ENCODE measurements at regions not wholly inside any gene's neighbourhood (a gene's known extent, or its start where the extent isn't known, plus 50 kb on each side); places are given as distances from the start of the nearest gene placed in this dataset.

DNA sequence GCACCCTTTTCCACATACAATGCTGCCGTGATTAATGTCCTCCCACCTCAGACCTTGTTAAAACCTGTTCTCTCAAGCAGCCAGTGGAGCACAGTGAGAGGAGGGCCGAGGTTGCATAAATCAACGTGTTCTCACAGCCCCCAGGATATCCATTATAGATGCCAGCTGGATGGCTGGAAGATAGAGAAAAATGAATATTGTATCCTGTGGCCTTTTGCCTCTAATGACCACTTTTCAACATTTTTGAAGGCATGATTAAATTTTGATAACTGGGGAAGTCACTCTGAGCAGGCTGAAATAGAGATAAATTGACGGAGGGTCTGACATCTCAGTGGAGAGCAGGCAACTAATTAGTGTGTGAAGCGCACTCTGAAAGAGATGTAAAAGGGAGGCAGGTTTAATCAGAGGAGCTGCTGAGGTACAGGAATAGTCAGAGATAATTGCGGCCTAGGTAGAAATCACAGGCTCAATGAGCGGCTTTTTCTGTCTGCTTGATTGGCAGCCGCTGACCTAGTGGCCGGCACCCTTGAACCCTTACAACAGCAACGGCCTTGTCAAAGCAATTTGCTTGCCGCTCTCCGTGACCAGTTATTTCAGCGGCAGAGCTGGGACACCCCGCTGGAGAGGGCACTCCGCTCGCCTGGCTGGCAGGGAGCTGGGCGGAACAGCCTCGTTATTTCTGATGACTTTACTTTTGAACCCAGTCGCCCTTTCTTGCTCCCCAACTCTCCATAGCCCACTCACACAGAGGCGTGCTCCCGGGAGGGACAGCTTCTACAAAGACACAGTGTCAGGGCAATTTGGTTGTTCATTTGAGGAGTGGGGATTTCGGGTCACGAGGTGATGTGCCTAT lies 560.7 kb downstream of the PSAT1 start:
- no peak for DNase-seq (ENCODE audit: low read depth in 1 of 2, low spot score in 1 of 2)

GRCh38 chr9:78858266-78858665 lies 561.3 kb downstream of the PSAT1 start:
- DNase-seq (ENCODE audit: low read depth in 1 of 2, low spot score in 1 of 2), result no peak

DNA sequence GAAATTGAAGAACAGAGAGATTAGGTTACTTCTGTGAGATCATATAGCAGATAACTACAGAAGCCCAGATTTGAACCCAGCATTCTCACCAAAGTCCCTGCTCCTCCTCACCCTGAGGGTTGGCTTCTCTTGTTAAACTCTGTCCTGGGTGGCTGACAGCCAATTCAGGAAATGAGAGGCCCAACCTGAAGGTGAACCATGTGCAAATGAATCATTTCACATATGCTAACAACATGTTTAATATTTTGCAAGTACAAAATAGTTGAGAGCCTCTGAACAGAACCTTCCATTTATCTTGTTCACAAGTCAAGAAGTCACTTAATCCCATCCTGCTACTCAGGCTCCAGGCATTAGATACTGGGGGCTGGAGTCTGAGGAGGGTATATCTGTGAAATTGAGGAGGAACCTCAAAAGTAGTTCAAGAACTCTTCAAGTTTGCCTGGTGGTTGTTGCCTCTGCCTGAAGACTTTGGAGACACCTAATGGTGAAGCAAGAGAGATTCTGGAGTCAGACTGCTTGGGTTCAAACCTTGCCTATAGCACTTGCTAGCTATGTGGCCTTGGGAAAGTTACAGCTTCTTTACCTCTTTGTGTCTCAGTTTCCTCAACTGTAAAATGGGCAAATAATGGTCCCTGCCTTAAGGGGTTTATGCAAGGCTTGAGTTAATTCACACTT lies 564.0 kb downstream of the PSAT1 start:
- DNase-seq (ENCODE audit: low read depth in 1 of 2, low spot score in 1 of 2), result no peak

DNA sequence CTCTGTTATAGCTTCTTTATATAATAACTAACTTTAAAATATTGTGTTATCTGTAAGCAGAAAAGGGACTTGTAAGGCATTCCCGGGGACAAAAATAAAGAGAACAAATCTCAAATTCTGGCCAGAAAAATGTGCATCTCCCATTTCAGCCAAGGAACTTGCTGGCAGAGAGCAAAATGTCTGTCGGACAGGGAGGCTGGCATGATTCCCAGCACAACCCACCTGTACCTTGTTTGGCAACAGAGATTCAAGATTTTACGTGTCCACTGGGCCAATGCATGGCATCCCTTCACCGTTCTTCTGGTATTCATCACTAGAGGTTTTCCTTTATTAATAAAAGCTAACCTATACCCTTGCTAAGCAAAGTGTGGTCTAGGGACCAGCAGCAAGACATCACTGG lies 566.6 kb downstream of the PSAT1 start:
- DNase-seq (ENCODE audit: low read depth in 1 of 2, low spot score in 1 of 2), result no peak

DNA sequence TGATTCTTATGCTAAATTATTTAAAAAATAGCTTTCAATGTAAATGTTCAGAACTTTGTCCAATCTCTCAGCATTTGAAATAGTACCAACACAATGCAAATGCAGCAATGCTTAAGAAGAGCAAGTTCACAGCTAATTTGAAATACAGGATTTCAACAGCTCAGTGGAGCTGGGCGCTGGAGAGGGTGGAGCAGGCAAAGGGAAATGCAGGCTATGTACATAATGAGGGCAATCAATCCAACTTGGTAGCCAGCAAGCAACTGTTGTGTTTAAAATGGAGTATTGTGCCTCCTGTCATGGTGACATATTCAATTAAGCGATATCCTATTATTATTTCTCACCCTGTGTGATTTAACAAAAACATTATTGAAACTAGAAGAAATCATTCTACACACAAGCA lies 568.8 kb downstream of the PSAT1 start:
- DNase-seq (ENCODE audit: low read depth in 1 of 2, low spot score in 1 of 2), result no peak

DNA sequence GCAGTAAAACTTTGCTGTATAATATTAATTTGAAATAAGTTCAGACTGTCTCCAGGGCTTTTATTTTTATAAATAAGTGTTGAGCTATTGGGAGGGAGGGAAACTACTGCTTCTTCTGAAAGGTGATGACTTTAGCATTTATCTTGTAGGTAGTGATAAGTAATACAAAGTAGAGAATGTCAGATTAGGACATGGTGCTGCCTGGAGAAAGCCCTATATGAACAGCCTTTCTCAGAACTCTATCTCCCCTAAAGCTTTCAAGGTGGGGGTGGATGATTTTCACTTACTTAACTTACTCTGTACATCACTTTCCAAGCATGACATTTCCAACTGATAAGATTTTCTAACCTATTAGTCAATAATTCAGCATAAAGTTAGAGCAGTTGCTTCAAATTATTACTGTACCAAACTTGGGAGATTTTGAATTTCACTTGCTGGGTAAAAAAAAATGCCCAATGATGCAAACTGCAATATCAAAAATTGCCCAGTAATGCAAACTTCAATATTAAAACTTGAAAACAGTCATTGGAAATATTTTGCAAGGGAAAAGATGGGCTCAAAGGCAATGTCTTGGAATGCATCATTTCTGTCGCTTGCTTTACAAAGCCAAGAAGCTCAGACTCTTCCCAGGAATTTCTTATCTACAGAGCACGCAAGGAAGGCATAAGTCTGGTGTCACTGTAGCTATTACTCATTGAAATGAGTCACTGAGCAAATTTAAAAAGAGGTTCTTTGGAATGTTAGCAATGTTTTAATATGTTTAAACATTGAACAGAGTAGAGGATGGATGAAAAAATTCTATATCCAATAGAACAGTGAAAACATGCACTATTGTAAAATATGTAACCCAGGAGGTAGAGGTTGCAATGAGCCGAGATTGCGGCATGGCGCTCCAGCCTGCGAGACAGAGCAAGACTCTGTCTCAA lies 569.5 kb downstream of the PSAT1 start:
- no peak for DNase-seq (ENCODE audit: low read depth in 1 of 2, low spot score in 1 of 2)

- no peak for DNase-seq (ENCODE audit: low read depth in 1 of 2, low spot score in 1 of 2)
These were observed 574.1 kb downstream of the PSAT1 start for GRCh38 chr9:78871086-78871451.

DNA sequence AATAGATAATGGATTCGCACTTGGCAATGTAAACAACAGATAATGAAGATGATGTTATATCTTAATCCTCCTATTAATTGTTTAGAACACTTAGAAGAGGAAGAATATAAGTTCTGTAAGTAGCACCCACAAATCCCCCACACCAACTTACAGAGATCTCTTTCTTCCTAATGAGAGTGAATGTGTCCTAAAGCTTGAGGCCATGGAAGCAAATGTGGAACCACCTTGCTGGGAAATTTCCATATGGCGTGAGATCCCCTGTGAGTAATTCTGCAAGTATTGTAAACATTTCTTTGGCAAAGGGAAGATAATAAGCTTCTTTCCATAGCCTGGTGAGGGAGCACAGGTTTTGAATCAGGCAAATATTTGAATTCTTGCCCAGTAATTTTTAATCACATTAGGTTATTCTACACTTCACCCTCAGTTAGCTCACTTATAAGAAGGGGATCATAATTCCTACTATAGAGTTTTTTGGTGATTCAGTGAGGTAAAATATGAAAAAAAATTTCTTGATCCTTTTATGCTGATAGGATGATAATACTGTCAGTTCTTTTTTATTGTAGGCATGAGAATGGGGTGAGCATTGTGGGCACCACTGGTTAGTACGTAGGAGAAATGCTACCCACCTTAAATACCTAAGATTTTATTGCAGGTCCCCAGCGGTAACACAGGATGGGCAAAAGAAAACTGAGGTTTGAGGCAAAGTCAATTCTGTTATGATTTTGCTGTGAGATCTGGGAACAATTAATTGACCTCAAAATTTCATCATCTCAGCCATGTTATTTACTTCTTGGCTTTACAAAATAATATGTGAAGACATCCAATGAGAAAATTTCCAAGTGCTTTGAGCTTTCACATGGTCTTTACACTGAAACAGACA lies 574.8 kb downstream of the PSAT1 start:
- DNase-seq (ENCODE audit: low read depth in 1 of 2, low spot score in 1 of 2), result no peak

- no peak for DNase-seq (ENCODE audit: low read depth in 1 of 2, low spot score in 1 of 2)
These were observed 577.1 kb downstream of the PSAT1 start for GRCh38 chr9:78874061-78874460.

GRCh38 chr9:78879324-78880100 lies 582.6 kb downstream of the PSAT1 start:
- no peak for DNase-seq (ENCODE audit: low read depth in 1 of 2, low spot score in 1 of 2)

DNA sequence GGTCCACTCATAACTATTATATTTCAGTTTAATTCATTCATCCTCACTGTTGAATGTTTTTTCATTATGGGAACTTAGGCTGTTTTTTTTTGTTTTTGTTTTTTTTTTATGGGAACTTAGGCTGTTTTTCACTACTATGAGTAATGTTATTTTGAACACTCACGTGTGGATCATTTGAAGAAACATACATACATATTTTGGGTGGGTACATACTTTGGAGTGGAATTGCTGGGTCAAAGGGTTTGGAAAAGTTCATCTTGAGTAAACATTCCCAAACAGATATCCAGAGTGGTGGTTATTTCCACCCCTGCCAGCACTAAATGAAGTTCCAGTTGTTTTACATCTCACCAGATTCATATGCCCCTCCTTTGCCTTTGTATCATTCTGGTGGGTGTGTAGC lies 584.4 kb downstream of the PSAT1 start:
- no peak for DNase-seq (ENCODE audit: low read depth in 1 of 2, low spot score in 1 of 2)

- no peak for DNase-seq (ENCODE audit: low read depth in 1 of 2, low spot score in 1 of 2)
These were observed 585.6 kb downstream of the PSAT1 start for GRCh38 chr9:78882481-78882880.

DNA sequence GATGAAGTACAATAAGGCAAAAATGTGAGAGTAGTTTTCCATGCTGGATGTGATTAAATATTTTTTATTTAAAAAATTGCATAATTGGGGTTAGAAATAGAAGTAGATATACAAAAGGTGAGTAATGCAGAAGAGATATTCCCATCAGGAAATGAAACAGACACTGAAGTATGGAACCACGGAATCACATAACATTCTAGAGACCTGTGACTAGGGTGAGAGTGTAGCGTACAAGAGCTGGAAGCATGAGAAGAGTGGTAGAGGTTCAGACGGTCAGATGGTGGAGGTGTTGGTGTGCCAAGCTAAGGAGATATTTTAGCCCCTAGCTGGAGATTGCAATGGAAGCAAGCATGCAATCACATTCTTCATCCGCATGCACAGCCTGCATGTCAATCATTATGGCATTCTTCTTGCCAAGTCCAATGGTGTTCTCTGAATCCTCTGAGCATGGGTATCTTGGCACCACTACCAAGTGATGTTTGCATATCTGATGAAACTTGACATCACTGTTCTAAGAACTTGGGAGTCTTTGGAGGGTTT lies 587.8 kb downstream of the PSAT1 start:
- DNase-seq (ENCODE audit: low read depth in 1 of 2, low spot score in 1 of 2), result no peak

DNA sequence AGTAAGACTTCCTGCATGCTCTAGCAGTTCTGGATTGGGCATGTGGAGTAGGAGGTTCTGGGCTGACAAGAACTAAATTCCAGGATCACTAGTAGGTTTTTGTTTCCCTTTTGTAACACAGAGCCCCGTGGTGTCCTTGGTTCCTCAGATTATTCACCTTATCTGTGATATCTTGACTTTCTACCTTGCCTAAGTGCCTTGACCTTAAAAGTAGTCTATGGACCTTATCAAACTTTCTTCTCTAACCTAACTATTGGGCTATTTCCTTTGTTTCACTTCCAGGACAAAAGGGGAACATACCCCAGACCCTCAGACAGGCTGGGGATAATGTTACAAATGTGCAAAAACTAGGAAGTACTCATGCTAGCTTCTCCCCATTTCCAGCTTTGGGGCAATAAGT lies 595.3 kb downstream of the PSAT1 start:
- DNase-seq (ENCODE audit: low read depth in 1 of 2, low spot score in 1 of 2), result no peak

DNA sequence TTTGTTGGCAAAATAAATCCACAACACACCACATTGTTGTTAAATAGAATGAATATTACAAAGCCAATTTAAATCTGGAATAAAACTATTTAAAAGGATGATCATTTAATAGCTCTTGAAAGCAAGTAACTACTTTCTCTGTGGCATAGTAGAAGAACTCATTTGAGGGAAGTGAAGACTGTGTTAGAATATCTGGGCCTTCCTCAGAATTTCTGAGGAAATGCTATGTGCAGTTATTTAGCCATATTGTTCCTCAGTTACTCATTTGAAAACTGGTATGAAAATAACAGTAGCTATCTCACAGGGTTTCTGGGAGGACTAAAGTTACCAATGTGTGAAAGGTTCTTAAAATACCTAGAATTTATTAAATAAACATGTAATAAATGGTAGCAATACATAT lies 595.8 kb downstream of the PSAT1 start:
- no peak for DNase-seq (ENCODE audit: low read depth in 1 of 2, low spot score in 1 of 2)

- no peak for DNase-seq (ENCODE audit: low read depth in 1 of 2, low spot score in 1 of 2)
These were observed 597.0 kb downstream of the PSAT1 start for GRCh38 chr9:78893774-78894401.

GRCh38 chr9:78896479-78896878 lies 599.6 kb downstream of the PSAT1 start:
- DNase-seq (ENCODE audit: low read depth in 1 of 2, low spot score in 1 of 2), result no peak

GRCh38 chr9:78898234-78898633 lies 601.3 kb downstream of the PSAT1 start:
- no peak for DNase-seq (ENCODE audit: low read depth in 1 of 2, low spot score in 1 of 2)

DNA sequence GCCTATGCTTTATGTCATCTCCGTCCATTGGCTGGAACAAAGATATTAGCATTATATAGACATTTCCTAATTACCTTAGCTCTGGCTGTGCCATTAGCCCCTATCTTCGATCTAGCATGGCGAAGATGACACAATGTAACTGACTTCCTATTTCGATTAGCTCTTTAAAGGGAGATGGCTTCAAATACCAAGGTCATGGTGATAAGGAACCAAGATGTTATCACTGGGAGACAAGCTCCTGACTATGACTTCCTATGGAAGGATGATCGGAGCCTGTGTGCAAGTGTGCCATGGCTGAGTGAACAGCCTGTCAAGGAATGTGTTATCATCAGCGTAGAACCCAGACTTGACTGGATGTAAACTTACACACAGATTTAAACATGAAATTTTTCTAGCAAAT lies 602.1 kb downstream of the PSAT1 start:
- no peak for DNase-seq (ENCODE audit: low read depth in 1 of 2, low spot score in 1 of 2)

Measured in activated T-helper 1 cell treated with anti-CD3 and anti-CD28 coated beads, Interleukin-2, amount 50 U/mL, for 16 hours (primary cell).